RWPE2 (cell line): ENCODE measurements at regions not wholly inside any gene's neighbourhood (a gene's known extent, or its start where the extent isn't known, plus 50 kb on each side); places are given as distances from the start of the nearest gene placed in this dataset.

Source experiments
- ATAC-seq: fragments of 200-7000 bp; cut with Tn5 transposase; 3 replicates; pipeline ENCODE4 v1.9.1; 2021; ENCODE audit warnings: low read depth
- DNase-seq: peaks from one replicate; pipeline ENCODE4 v3.0.0-alpha.2; 2020; ENCODE audit warnings: low spot score
- H3K27ac ChIP-seq: fragments of 450-650 bp; 2 replicates; pipeline ENCODE4 v1.5.1; 2017; ENCODE audit warnings: mild to moderate bottlenecking; ENCODE audit not compliant: poor library complexity, severe bottlenecking
- H3K27me3 ChIP-seq: fragments of 250-450 bp; sonication (Bioruptor Pico); 2 replicates; pipeline ENCODE4 v1.5.1; 2021; ENCODE audit warnings: mild to moderate bottlenecking, moderate library complexity; ENCODE audit not compliant: insufficient read depth, poor library complexity, severe bottlenecking
- H3K36me3 ChIP-seq: fragments of 250-450 bp; sonication (Bioruptor Pico); 2 replicates; pipeline ENCODE4 v1.5.1; 2020; ENCODE audit warnings: low read depth, mild to moderate bottlenecking, moderate library complexity
- H3K4me1 ChIP-seq: fragments of 250-450 bp; sonication (Bioruptor Pico); 2 replicates; pipeline ENCODE4 v1.5.1; 2021; ENCODE audit warnings: mild to moderate bottlenecking, moderate library complexity; ENCODE audit not compliant: insufficient read depth, poor library complexity, severe bottlenecking
- H3K4me3 ChIP-seq: fragments of 250-450 bp; sonication (Bioruptor Pico); 2 replicates; pipeline ENCODE4 v1.5.1; 2021; ENCODE audit warnings: mild to moderate bottlenecking, moderate library complexity; ENCODE audit not compliant: severe bottlenecking
- H3K9me3 ChIP-seq: fragments of 250-450 bp; sonication (Bioruptor Pico); 2 replicates; pipeline ENCODE4 v1.5.1; 2021; ENCODE audit warnings: mild to moderate bottlenecking, moderate library complexity; ENCODE audit not compliant: severe bottlenecking
- TF ChIP-seq, protein P1 (sequence below): fragments of 450-650 bp; IDR thresholded peaks from one replicate; pipeline ENCODE4 v1.5.1; 2017; ENCODE audit warnings: mild to moderate bottlenecking, moderate library complexity; ENCODE audit not compliant: poor library complexity, severe bottlenecking

DNA sequence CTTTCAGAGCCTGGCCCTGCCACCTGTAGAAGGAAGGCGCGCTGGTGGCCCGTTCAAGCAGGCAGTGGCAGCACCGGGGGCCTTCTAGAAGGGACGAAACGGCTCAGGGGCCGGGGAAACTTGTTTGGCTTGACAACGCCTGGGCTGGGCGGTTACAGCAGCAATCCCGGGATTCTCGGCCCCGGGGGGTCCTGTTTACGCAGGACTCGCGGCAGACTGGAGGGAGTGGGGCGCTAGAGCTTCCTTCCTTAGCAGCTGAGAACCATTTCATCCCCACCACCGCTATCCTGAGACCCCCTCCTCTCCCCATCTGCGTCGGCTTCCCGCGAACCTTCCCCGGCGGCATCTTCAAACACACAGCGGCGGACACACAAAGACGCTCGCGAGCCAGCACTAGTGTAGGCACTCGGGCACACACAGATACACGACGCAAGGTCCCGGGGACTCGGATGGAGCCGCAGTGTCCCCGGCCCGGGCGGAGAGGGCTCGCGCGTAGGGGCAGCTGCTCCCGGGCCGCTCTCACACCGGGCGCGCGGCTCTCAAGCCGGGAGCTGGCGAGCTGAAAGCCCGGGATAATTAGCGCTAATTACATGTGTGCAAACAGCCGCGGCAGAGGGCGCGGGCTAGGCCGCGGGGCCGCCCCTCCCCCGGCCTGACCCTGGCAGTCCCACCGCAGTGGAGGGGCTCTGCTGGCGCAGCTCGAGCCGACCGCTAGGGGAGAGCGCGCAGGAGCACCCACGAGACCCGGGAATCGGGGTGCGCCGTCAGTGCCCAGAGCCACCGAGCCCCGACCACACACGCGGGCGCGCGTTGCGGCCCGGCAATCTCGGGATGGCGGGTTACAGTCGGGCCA is 271.4 kb downstream of the FOXD2 start:
- no peaks in the 10 kb centered on the region for H3K9me3 ChIP-seq

GRCh38 chr1:47709872-47710231 is 272.0 kb downstream of the FOXD2 start:
- no peak for DNase-seq
- Histone ChIP-seq H3K27me3 (peaks cover 49% of the 10 kb centered on the region), H3K4me3 (peak overlapping the region; percentile 15), H3K4me1 (no peaks in the 10 kb centered on the region), H3K9me3 (no peaks in the 10 kb centered on the region), H3K27ac (no peak overlapping the region), H3K36me3 (no peaks in the 10 kb centered on the region)
- peak; percentile 35 for ATAC-seq
- TF ChIP-seq, protein P1, sequence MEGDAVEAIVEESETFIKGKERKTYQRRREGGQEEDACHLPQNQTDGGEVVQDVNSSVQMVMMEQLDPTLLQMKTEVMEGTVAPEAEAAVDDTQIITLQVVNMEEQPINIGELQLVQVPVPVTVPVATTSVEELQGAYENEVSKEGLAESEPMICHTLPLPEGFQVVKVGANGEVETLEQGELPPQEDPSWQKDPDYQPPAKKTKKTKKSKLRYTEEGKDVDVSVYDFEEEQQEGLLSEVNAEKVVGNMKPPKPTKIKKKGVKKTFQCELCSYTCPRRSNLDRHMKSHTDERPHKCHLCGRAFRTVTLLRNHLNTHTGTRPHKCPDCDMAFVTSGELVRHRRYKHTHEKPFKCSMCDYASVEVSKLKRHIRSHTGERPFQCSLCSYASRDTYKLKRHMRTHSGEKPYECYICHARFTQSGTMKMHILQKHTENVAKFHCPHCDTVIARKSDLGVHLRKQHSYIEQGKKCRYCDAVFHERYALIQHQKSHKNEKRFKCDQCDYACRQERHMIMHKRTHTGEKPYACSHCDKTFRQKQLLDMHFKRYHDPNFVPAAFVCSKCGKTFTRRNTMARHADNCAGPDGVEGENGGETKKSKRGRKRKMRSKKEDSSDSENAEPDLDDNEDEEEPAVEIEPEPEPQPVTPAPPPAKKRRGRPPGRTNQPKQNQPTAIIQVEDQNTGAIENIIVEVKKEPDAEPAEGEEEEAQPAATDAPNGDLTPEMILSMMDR = no peak

More for the DNA sequence above, 271.4 kb downstream of the FOXD2 start:
- Histone ChIP-seq H3K4me3 (peak overlapping the region; percentile 15), H3K4me1 (no peaks in the 10 kb centered on the region), H3K36me3 (no peaks in the 10 kb centered on the region), H3K27ac (no peak overlapping the region), H3K27me3 (peaks cover 49% of the 10 kb centered on the region)
- DNase-seq (no peak), ATAC-seq (peak; percentile 43)
- TF ChIP-seq, protein P1 = no peak

DNA sequence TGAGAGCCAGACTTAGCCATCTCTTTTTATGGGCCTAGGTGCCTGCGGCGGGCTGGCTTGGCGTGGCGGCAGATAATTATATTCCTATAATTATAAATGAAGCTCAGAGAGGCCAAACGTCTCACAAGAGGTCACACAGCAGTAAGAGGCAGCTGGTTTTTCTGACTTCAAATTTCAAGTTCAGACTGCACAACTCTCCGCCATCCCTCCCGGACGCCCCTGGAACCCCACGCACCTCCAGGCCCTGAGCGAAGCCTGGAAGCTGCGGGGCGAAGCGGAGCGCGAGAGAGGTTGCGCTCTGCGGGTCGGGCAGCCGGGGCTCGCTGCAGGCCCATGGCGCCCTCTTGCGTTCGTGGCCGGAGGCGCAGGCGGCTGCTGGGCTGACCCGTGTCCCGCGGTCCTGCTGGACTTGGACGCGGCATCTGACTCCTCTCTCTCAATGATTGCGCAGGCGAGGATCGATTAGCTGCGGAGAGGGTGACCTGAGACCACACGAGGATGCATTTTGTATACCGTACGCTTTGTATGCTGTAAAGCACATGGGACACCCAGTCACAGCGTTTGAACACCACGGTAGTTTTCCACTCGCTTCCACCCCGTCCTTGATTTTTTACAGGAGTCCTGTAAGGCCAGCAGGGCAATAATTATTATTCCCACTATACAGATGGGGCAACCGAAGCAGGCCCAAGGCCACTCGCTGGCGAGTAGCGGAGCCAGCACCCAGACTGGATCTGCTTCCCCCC is 272.7 kb downstream of the FOXD2 start:
- H3K4me1 ChIP-seq = no peaks in the 10 kb centered on the region
- H3K27ac ChIP-seq = no peak overlapping the region
- TF ChIP-seq, protein P1 = peak; percentile 97
- H3K27me3 ChIP-seq = peaks cover 49% of the 10 kb centered on the region
- ATAC-seq (peak; percentile 75), DNase-seq (no peak)
- H3K9me3 ChIP-seq = no peaks in the 10 kb centered on the region
- H3K36me3 ChIP-seq = no peaks in the 10 kb centered on the region
- no peak overlapping the region for H3K4me3 ChIP-seq
